Astrocyte (in vitro differentiated cells and primary cell): ENCODE measurements at regions not wholly inside any gene's neighbourhood (a gene's known extent, or its start where the extent isn't known, plus 50 kb on each side); places are given as distances from the start of the nearest gene placed in this dataset.

Source experiments
- EZH2 ChIP-seq: IDR thresholded peaks from 2 replicates; pipeline ENCODE4 v1.6.1; 2012; ENCODE audit warnings: mild to moderate bottlenecking, low read length, inconsistent platforms; ENCODE audit not compliant: insufficient read depth
- TF ChIP-seq, protein P1 (sequence below): IDR thresholded peaks from 2 replicates; pipeline ENCODE4 v1.5.1; 2011; ENCODE audit warnings: low read depth, mild to moderate bottlenecking, inconsistent platforms, low read length, moderate library complexity; ENCODE audit not compliant: insufficient read depth

DNA sequence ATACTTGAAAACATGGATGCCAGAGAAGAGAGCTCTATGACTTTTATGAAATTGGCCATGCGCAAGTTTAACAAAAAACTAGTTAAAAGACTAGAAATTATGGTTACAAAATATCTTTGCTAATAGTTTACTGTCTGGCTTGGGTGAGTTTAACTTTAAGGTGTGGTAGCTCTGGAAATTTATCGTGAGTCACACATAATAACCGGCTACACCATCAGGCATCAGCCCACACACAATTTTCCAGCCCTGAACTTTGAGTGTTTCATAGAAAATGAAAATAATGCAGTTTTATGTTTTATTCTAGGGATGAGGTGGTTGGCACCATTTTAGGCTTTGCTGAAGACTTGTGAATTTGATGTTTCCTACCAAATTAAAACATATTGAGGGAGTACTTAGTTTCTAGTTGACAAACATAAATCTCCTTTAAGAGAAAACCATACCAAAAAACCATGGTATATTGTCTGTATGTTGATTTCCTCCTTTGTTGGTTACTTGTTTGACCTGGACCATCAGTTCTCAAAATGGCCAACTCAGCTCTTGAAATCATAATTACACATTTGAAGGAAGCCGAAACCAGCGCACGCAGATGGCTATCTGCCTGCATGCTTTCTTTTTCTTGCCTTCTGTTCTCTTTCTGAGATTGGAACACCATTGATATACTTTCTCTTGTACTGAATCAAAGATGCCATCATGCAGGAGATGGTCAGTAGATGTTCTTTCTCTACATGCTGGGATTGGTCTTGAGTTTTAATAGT is 125.1 kb downstream of the AKAP11 start:
- TF ChIP-seq, protein P1, sequence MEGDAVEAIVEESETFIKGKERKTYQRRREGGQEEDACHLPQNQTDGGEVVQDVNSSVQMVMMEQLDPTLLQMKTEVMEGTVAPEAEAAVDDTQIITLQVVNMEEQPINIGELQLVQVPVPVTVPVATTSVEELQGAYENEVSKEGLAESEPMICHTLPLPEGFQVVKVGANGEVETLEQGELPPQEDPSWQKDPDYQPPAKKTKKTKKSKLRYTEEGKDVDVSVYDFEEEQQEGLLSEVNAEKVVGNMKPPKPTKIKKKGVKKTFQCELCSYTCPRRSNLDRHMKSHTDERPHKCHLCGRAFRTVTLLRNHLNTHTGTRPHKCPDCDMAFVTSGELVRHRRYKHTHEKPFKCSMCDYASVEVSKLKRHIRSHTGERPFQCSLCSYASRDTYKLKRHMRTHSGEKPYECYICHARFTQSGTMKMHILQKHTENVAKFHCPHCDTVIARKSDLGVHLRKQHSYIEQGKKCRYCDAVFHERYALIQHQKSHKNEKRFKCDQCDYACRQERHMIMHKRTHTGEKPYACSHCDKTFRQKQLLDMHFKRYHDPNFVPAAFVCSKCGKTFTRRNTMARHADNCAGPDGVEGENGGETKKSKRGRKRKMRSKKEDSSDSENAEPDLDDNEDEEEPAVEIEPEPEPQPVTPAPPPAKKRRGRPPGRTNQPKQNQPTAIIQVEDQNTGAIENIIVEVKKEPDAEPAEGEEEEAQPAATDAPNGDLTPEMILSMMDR = no peak
- TF ChIP-seq EZH2 = no peak
